ENCODE measurements at regions not wholly inside any gene's neighbourhood (a gene's known extent, or its start where the extent isn't known, plus 50 kb on each side); places are given as distances from the start of the nearest gene placed in this dataset.

DNA sequence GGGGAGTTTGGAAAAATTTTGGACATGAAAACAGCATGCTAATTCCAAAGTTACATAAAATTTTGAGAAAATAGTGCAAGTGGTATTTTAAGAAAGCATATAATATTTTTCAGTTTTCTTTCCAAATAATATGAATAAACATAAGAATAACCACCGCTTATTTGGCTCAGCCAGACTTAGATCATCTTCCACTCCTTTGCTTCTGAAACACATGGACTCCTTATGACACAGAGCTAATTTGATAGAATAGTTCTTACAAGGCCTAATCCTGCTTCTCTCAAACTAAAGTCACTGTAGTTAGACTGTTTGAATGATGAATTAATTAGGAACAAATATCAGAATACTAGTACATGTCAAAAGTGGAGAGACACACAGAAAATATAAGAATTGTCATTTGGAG, 165.5 kb downstream of the POSTN start (continued):
- TF ChIP-seq, protein P1, sequence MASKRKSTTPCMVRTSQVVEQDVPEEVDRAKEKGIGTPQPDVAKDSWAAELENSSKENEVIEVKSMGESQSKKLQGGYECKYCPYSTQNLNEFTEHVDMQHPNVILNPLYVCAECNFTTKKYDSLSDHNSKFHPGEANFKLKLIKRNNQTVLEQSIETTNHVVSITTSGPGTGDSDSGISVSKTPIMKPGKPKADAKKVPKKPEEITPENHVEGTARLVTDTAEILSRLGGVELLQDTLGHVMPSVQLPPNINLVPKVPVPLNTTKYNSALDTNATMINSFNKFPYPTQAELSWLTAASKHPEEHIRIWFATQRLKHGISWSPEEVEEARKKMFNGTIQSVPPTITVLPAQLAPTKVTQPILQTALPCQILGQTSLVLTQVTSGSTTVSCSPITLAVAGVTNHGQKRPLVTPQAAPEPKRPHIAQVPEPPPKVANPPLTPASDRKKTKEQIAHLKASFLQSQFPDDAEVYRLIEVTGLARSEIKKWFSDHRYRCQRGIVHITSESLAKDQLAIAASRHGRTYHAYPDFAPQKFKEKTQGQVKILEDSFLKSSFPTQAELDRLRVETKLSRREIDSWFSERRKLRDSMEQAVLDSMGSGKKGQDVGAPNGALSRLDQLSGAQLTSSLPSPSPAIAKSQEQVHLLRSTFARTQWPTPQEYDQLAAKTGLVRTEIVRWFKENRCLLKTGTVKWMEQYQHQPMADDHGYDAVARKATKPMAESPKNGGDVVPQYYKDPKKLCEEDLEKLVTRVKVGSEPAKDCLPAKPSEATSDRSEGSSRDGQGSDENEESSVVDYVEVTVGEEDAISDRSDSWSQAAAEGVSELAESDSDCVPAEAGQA (IDR thresholded peaks at IDR 0.05; ENCODE audit: low read depth) = no peak
- TF ChIP-seq, protein P1 (CRISPR knock-in tag; IDR thresholded peaks at IDR 0.05; ENCODE audit: borderline replicate concordance) = no peak
- TF ChIP-seq ZNF460 (CRISPR knock-in tag; IDR thresholded peaks at IDR 0.05; ENCODE audit: borderline replicate concordance) (no peak), PAX8 (CRISPR knock-in tag; IDR thresholded peaks at IDR 0.05; ENCODE audit: borderline replicate concordance) (no peak)

DNA sequence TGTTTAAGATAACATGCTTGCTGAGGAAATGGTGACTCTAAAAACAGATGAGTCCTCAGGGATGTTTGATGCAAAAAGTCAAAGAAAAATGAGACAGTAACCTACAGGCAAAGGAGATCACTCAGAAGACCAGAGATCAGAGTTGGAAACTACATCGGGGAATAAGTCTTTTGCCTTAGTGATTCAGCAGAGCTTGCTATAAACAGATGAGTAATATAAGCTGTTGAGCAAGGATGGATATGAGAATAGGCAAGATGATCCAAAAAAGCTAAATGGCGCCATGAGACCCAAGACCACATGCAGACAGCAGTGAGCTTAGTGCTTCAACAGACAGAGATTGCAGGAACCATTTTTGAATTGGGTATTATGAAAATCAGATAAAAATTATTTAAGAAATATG, 168.6 kb downstream of the POSTN start:
- intact Hi-C loops (cut with micrococcal nuclease; ENCODE audit: unreplicated experiment) (no loop called here), in situ Hi-C loops (cut with HindIII; ENCODE audit: extremely low pct_ligation_motif_present, low pct_unique_long_range_greater_than_20kb) (no loop called here)
- ChIA-PET POLR2A (no interaction called here), CTCF (ENCODE audit: low intra/inter-chr PET ratio, low total read pairs) (no interaction called here)
- Histone ChIP-seq H3K79me2 (ENCODE audit: insufficient read depth, low read length) (no peaks in the 10 kb centered on the region), H3K9ac (ENCODE audit: insufficient read depth, low read depth, low read length) (no peak overlapping the region), H3K36me3 (replicated peaks in 1 of 2; ENCODE audit: control insufficient read depth in 1 of 2, insufficient read depth in 2 of 2, low read length in 2 of 2) (no peaks in the 10 kb centered on the region), H3K9me3 (ENCODE audit: low read length) (no peaks in the 10 kb centered on the region), H4K20me1 (ENCODE audit: insufficient read depth, low read length) (no peaks in the 10 kb centered on the region), H3K4me3 (replicated peaks in 1 of 3; ENCODE audit: insufficient read depth in 1 of 3, low read depth in 2 of 3, low read length in 3 of 3) (no peak overlapping the region), H2AFZ (ENCODE audit: low read length) (no peak overlapping the region), H3K4me1 (ENCODE audit: insufficient read depth, low read length) (no peaks in the 10 kb centered on the region), H3K27me3 (ENCODE audit: control insufficient read depth in 1 of 2, insufficient read depth in 2 of 2, low read length in 2 of 2) (no peaks in the 10 kb centered on the region), H3K4me2 (ENCODE audit: low read depth, low read length) (no peak overlapping the region), H3K27ac (ENCODE audit: extremely low read length, insufficient read depth, low read length) (no peak overlapping the region)
- BruUV-seq (replicated peaks) = no TSS peak
- no peak for DNase-seq (ENCODE audit: low spot score)
- no peak for ATAC-seq
- no peak for FAIRE-seq
- TF ChIP-seq NFE2 (CRISPR knock-in tag; IDR thresholded peaks at IDR 0.05) (no peak), KLF15 (CRISPR knock-in tag; IDR thresholded peaks at IDR 0.05; ENCODE audit: borderline replicate concordance) (no peak), KLF11 (CRISPR knock-in tag; IDR thresholded peaks at IDR 0.05) (no peak), GFI1 (CRISPR knock-in tag; IDR thresholded peaks at IDR 0.05; ENCODE audit: borderline replicate concordance) (no peak), FOXK2 (IDR thresholded peaks at IDR 0.05) (no peak), ZNF557 (CRISPR knock-in tag; IDR thresholded peaks at IDR 0.05) (no peak), ZNF138 (CRISPR knock-in tag; IDR thresholded peaks at IDR 0.05; ENCODE audit: low read depth) (no peak)
- 18% methylated on average over 2 of the region's 2 CpGs for WGBS (ENCODE audit: low lambda C conversion rate)

Data from HepG2 (cell line).